HEK293 (cell line): ENCODE measurements at regions not wholly inside any gene's neighbourhood (a gene's known extent, or its start where the extent isn't known, plus 50 kb on each side); places are given as distances from the start of the nearest gene placed in this dataset.

ENCODE experiments used
- CTCF ChIA-PET: fragments of 350-600 bp; formaldehyde crosslinking; extraction: SDS; loops from one replicate; lab custom pipeline; 2021; ENCODE audit warnings: antibody characterized with exemption; lab: Yijun Ruan, JAX
- POLR2A ChIA-PET: fragments of 300-600 bp; formaldehyde crosslinking; extraction: SDS; loops from one replicate; lab custom pipeline; 2020; ENCODE audit warnings: antibody characterized with exemption, inconsistent platforms; lab: Yijun Ruan, JAX
- H3K27ac ChIP-seq: fragments of 200-500 bp; sonication (Bioruptor generic); 2 replicates; pipeline ENCODE4 v1.5.1; 2014; ENCODE audit warnings: low read depth, low read length, control low read depth, inconsistent platforms; ENCODE audit errors: extremely low read depth
- H3K36me3 ChIP-seq, 2 experiments: fragments of 200-500 bp in 1 of 2; sonication (Bioruptor generic) in 1 of 2; 1 replicate in 1 of 2; 2 replicates in 1 of 2; pipeline ENCODE4 v1.5.1; 2014 to 2017; ENCODE audit warnings: inconsistent platforms in 2 of 2, low read length in 2 of 2; ENCODE audit not compliant: control insufficient read depth in 2 of 2, insufficient read depth in 1 of 2
- H3K4me1 ChIP-seq: fragments of 200-500 bp; sonication (Bioruptor generic); 2 replicates; pipeline ENCODE4 v1.5.1; 2014; ENCODE audit warnings: mild to moderate bottlenecking, low read length, inconsistent platforms; ENCODE audit not compliant: control insufficient read depth, insufficient read depth
- H3K4me3 ChIP-seq: 2 replicates; pipeline ENCODE4 v1.5.1; 2011; ENCODE audit warnings: low read depth, mild to moderate bottlenecking, control low read depth, low read length, moderate library complexity
- H3K9me3 ChIP-seq: fragments of 200-500 bp; sonication (Bioruptor generic); 2 replicates; pipeline ENCODE4 v1.5.1; 2014; ENCODE audit warnings: low read depth, low read length, inconsistent platforms; ENCODE audit not compliant: control insufficient read depth, insufficient read depth
- KLF7 ChIP-seq: fragments of 450-650 bp; formaldehyde crosslinking; IDR thresholded peaks from 2 replicates; pipeline ENCODE4 v1.5.1; 2016; ENCODE audit warnings: missing biosample characterization, missing genetic modification characterization, borderline replicate concordance
- KLF9 ChIP-seq: fragments of 450-650 bp; formaldehyde crosslinking; IDR thresholded peaks from 2 replicates; pipeline ENCODE4 v1.5.1; 2016; ENCODE audit warnings: missing biosample characterization, missing genetic modification characterization, low read depth
- PRDM1 ChIP-seq: fragments of 450-650 bp; formaldehyde crosslinking; IDR thresholded peaks from 2 replicates; pipeline ENCODE4; 2016; ENCODE audit warnings: missing biosample characterization, missing genetic modification characterization
- ZBTB17 ChIP-seq: fragments of 450-650 bp; formaldehyde crosslinking; IDR thresholded peaks from 2 replicates; pipeline ENCODE4 v1.5.1; 2016; ENCODE audit warnings: missing biosample characterization, missing genetic modification characterization
- ZFP37 ChIP-seq: fragments of 450-650 bp; formaldehyde crosslinking; IDR thresholded peaks from 2 replicates; pipeline ENCODE4 v1.5.1; 2016; ENCODE audit warnings: missing biosample characterization, missing genetic modification characterization
- ZFP41 ChIP-seq: fragments of 450-650 bp; formaldehyde crosslinking; IDR thresholded peaks from 2 replicates; pipeline ENCODE4 v1.5.1; 2016; ENCODE audit warnings: missing biosample characterization, missing genetic modification characterization, borderline replicate concordance
- ZNF140 ChIP-seq: fragments of 450-650 bp; formaldehyde crosslinking; IDR thresholded peaks from 2 replicates; pipeline ENCODE4 v1.5.1; 2016; ENCODE audit warnings: missing biosample characterization, missing genetic modification characterization
- ZNF350 ChIP-seq: fragments of 450-650 bp; formaldehyde crosslinking; IDR thresholded peaks from 2 replicates; pipeline ENCODE4 v1.5.0; 2017; ENCODE audit warnings: missing biosample characterization, mild to moderate bottlenecking, missing genetic modification characterization
- ZNF423 ChIP-seq: fragments of 450-650 bp; formaldehyde crosslinking; IDR thresholded peaks from 2 replicates; pipeline ENCODE4 v1.5.1; 2016; ENCODE audit warnings: missing biosample characterization, missing genetic modification characterization
- ZNF530 ChIP-seq: fragments of 450-650 bp; formaldehyde crosslinking; IDR thresholded peaks from 2 replicates; pipeline ENCODE4 v1.5.1; 2016; ENCODE audit warnings: low read depth, missing biosample characterization, missing genetic modification characterization
- ZNF585B ChIP-seq: fragments of 450-650 bp; formaldehyde crosslinking; IDR thresholded peaks from 2 replicates; pipeline ENCODE4 v1.5.1; 2016; ENCODE audit warnings: missing biosample characterization, missing genetic modification characterization
- ZNF654 ChIP-seq: fragments of 450-650 bp; formaldehyde crosslinking; IDR thresholded peaks from 2 replicates; pipeline ENCODE4 v1.5.1; 2016; ENCODE audit warnings: low read depth, missing biosample characterization, missing genetic modification characterization
- ZNF768 ChIP-seq: fragments of 450-650 bp; formaldehyde crosslinking; IDR thresholded peaks from 2 replicates; pipeline ENCODE4 v1.5.1; 2018; ENCODE audit warnings: missing biosample characterization, mild to moderate bottlenecking, missing genetic modification characterization
- ZSCAN23 ChIP-seq: fragments of 450-650 bp; formaldehyde crosslinking; IDR thresholded peaks from 2 replicates; pipeline ENCODE4 v1.5.1; 2016; ENCODE audit warnings: missing biosample characterization, missing genetic modification characterization
- TF ChIP-seq, protein P1 (sequence below): fragments of 450-650 bp; formaldehyde crosslinking; IDR thresholded peaks from 2 replicates; pipeline ENCODE4 v1.5.1; 2017; ENCODE audit warnings: missing biosample characterization, mild to moderate bottlenecking, missing genetic modification characterization, moderate library complexity
- TF ChIP-seq, protein P2 (sequence below): fragments of 450-650 bp; formaldehyde crosslinking; IDR thresholded peaks from 2 replicates; pipeline ENCODE4 v1.5.1; 2016; ENCODE audit warnings: missing biosample characterization, missing genetic modification characterization
- TF ChIP-seq, protein P3 (sequence below): fragments of 450-650 bp; formaldehyde crosslinking; IDR thresholded peaks from 2 replicates; pipeline ENCODE4 v1.5.1; 2016; ENCODE audit warnings: missing biosample characterization, missing genetic modification characterization
- TF ChIP-seq, protein P4 (sequence below): fragments of 450-650 bp; formaldehyde crosslinking; IDR thresholded peaks from 2 replicates; pipeline ENCODE4 v1.5.1; 2016; ENCODE audit warnings: missing biosample characterization, missing genetic modification characterization
- TF ChIP-seq, protein P5 (sequence below): fragments of 450-650 bp; formaldehyde crosslinking; IDR thresholded peaks from 2 replicates; pipeline ENCODE4 v1.5.1; 2016; ENCODE audit warnings: missing biosample characterization, missing genetic modification characterization, borderline replicate concordance

DNA sequence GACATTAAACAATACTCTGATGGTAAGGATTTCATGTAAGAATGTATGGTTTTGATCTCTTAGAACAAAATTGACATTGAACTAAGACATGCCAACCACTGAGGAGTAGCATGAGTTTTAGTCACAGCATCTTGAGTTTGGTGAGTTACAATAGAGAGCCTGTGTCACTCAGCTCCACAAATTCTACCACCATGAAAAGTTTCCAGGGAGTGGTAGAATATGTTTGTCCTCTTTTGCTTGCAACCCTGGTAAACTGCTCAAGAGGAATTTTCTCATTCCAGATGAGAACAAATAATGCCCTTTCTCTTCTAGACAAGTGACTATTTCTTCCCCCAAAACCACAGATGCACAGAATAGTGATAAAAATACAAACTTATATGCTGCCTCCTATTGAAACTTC lies 502.0 kb upstream of the VRK2 start (continued):
- TF ChIP-seq, protein P1, sequence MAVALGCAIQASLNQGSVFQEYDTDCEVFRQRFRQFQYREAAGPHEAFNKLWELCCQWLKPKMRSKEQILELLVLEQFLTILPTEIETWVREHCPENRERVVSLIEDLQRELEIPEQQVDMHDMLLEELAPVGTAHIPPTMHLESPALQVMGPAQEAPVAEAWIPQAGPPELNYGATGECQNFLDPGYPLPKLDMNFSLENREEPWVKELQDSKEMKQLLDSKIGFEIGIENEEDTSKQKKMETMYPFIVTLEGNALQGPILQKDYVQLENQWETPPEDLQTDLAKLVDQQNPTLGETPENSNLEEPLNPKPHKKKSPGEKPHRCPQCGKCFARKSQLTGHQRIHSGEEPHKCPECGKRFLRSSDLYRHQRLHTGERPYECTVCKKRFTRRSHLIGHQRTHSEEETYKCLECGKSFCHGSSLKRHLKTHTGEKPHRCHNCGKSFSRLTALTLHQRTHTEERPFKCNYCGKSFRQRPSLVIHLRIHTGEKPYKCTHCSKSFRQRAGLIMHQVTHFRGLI (tag by site-specific recombination), result no peak
- TF ChIP-seq ZNF654, result no peak
- TF ChIP-seq ZFP41 (tag by site-specific recombination), result no peak
- TF ChIP-seq ZNF140 (tag by site-specific recombination), result no peak
- TF ChIP-seq ZNF768 (tag by site-specific recombination), result no peak
- TF ChIP-seq, protein P2, sequence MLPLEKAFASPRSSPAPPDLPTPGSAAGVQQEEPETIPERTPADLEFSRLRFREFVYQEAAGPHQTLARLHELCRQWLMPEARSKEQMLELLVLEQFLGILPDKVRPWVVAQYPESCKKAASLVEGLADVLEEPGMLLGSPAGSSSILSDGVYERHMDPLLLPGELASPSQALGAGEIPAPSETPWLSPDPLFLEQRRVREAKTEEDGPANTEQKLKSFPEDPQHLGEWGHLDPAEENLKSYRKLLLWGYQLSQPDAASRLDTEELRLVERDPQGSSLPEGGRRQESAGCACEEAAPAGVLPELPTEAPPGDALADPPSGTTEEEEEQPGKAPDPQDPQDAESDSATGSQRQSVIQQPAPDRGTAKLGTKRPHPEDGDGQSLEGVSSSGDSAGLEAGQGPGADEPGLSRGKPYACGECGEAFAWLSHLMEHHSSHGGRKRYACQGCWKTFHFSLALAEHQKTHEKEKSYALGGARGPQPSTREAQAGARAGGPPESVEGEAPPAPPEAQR (tag by site-specific recombination), result no peak

DNA sequence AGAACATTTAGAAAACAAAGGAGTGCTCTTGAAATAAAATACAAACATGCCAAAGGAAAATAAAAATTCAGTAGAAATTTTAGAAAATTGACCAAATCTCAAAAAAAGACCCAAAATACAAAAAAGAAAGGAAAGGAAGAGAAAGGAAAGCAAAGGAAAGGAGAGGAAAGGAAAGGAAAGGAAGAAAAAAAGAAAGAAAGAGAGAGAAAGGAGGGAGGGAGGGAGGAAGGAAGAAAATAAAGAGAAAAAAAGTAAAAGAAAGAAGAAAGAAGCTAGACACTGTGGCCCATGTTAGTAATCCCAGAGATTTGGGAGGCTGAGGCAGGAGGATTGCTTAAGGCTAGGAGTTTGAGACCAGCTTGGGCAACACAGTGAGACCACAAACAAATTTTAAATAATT lies 500.1 kb upstream of the VRK2 start:
- ChIA-PET CTCF (no interaction called here), POLR2A (no interaction called here)
- H3K36me3 ChIP-seq, result no peaks in the 10 kb centered on the region
- TF ChIP-seq ZNF350 (no peak), PRDM1 (tag by site-specific recombination) (peak; percentile 84)
- TF ChIP-seq, protein P3, sequence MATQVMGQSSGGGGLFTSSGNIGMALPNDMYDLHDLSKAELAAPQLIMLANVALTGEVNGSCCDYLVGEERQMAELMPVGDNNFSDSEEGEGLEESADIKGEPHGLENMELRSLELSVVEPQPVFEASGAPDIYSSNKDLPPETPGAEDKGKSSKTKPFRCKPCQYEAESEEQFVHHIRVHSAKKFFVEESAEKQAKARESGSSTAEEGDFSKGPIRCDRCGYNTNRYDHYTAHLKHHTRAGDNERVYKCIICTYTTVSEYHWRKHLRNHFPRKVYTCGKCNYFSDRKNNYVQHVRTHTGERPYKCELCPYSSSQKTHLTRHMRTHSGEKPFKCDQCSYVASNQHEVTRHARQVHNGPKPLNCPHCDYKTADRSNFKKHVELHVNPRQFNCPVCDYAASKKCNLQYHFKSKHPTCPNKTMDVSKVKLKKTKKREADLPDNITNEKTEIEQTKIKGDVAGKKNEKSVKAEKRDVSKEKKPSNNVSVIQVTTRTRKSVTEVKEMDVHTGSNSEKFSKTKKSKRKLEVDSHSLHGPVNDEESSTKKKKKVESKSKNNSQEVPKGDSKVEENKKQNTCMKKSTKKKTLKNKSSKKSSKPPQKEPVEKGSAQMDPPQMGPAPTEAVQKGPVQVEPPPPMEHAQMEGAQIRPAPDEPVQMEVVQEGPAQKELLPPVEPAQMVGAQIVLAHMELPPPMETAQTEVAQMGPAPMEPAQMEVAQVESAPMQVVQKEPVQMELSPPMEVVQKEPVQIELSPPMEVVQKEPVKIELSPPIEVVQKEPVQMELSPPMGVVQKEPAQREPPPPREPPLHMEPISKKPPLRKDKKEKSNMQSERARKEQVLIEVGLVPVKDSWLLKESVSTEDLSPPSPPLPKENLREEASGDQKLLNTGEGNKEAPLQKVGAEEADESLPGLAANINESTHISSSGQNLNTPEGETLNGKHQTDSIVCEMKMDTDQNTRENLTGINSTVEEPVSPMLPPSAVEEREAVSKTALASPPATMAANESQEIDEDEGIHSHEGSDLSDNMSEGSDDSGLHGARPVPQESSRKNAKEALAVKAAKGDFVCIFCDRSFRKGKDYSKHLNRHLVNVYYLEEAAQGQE (tag by site-specific recombination), result no peak
- no peak overlapping the region for H3K27ac ChIP-seq
- no peaks in the 10 kb centered on the region for H3K9me3 ChIP-seq
- H3K4me3 ChIP-seq, result no peak overlapping the region
- no peaks in the 10 kb centered on the region for H3K4me1 ChIP-seq

DNA sequence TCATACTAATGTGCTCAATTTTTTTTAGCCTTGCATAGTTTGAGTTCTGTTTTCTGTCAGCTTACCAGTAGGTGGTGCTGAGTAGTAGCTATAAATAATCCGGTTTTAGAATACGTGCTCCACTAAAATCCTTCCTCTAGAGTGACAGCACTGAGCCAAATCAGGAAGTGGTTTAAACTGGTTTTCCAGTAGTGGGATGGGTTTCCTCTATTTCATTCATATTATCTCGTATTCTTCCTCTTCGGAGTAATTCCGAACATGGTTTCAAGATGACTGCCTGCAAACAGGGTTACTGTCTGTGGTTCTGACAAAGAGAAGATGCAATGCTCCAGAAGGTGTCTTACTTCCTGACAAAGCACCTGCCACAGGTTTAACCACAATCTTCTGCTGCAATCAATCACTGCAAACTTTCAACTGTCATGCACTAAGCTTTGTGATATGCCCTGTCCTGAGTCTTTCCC lies 496.9 kb upstream of the VRK2 start:
- TF ChIP-seq ZNF423 (no peak), ZNF654 (peak; percentile 35), ZFP37 (tag by site-specific recombination) (no peak), ZSCAN23 (no peak), KLF9 (no peak)
- TF ChIP-seq, all 188 proteins: peak for 1
- H3K4me3 ChIP-seq, result no peak overlapping the region
- POLR2A ChIA-PET, result no interaction called here

DNA sequence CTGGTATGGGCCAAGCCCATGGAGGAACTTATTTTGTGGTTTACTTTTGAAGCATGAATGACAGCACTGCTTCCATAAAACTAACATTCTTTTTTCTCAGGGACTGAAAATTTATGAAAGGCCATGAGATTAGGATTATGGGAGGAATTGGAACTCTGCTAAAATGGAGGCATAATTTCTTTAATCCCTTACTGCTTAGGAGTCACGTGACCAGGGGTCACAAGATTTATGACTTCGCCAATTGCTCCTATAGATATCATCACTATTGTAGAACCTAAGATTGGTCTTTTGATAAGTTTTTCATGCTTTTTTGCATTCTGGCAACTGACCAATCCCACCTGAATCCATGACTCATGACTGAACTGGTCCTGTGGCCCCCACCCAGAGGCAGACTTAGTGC lies 495.7 kb upstream of the VRK2 start:
- POLR2A ChIA-PET, result no interaction called here
- no peak overlapping the region for H3K27ac ChIP-seq
- no peaks in the 10 kb centered on the region for H3K4me1 ChIP-seq
- H3K4me3 ChIP-seq, result no peak overlapping the region
- CTCF ChIA-PET, result no interaction called here
- no peaks in the 10 kb centered on the region for H3K9me3 ChIP-seq
- H3K36me3 ChIP-seq, result no peaks in the 10 kb centered on the region
- TF ChIP-seq, protein P4, sequence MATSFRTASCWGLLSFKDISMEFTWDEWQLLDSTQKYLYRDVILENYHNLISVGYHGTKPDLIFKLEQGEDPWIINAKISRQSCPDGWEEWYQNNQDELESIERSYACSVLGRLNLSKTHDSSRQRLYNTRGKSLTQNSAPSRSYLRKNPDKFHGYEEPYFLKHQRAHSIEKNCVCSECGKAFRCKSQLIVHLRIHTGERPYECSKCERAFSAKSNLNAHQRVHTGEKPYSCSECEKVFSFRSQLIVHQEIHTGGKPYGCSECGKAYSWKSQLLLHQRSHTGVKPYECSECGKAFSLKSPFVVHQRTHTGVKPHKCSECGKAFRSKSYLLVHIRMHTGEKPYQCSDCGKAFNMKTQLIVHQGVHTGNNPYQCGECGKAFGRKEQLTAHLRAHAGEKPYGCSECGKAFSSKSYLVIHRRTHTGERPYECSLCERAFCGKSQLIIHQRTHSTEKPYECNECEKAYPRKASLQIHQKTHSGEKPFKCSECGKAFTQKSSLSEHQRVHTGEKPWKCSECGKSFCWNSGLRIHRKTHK (tag by site-specific recombination), result no peak
- TF ChIP-seq ZBTB17 (tag by site-specific recombination), result no peak
- TF ChIP-seq ZNF530 (tag by site-specific recombination), result no peak
- TF ChIP-seq, protein P5, sequence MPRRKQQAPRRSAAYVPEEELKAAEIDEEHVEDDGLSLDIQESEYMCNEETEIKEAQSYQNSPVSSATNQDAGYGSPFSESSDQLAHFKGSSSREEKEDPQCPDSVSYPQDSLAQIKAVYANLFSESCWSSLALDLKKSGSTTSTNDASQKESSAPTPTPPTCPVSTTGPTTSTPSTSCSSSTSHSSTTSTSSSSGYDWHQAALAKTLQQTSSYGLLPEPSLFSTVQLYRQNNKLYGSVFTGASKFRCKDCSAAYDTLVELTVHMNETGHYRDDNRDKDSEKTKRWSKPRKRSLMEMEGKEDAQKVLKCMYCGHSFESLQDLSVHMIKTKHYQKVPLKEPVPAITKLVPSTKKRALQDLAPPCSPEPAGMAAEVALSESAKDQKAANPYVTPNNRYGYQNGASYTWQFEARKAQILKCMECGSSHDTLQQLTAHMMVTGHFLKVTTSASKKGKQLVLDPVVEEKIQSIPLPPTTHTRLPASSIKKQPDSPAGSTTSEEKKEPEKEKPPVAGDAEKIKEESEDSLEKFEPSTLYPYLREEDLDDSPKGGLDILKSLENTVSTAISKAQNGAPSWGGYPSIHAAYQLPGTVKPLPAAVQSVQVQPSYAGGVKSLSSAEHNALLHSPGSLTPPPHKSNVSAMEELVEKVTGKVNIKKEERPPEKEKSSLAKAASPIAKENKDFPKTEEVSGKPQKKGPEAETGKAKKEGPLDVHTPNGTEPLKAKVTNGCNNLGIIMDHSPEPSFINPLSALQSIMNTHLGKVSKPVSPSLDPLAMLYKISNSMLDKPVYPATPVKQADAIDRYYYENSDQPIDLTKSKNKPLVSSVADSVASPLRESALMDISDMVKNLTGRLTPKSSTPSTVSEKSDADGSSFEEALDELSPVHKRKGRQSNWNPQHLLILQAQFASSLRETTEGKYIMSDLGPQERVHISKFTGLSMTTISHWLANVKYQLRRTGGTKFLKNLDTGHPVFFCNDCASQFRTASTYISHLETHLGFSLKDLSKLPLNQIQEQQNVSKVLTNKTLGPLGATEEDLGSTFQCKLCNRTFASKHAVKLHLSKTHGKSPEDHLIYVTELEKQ (tag by site-specific recombination), result no peak
- TF ChIP-seq ZNF585B, result no peak
- no peak for TF ChIP-seq KLF7 (tag by site-specific recombination)

More for the DNA sequence above, 496.9 kb upstream of the VRK2 start:
- CTCF ChIA-PET, result interaction anchor here (0.6 to 1.1 kb wide), 2 partner anchors 8 to 12 kb away, joined by 4 to 5 read pairs; no protein-coding TSS in a partner anchor
- Histone ChIP-seq H3K27ac (no peak overlapping the region), H3K36me3 (no peaks in the 10 kb centered on the region), H3K9me3 (no peaks in the 10 kb centered on the region), H3K4me1 (no peaks in the 10 kb centered on the region)
